Lower lobe of right lung (tissue), 2 donors: ENCODE measurements at regions not wholly inside any gene's neighbourhood (a gene's known extent, or its start where the extent isn't known, plus 50 kb on each side); places are given as distances from the start of the nearest gene placed in this dataset.

Experiments used
- ATAC-seq, 2 donors: fragments of 200-7000 bp; cut with Tn5 transposase; one replicate each; pipeline ENCODE4 v1.9.1; 2020 to 2022; ENCODE audit warnings: mild to moderate bottlenecking in 2 of 2, moderate library complexity in 2 of 2
- DNase-seq: peaks from one replicate; pipeline ENCODE4 v3.0.0-alpha.2; 2020
- H3K27ac ChIP-seq: fragments of 200-600 bp; one replicate; pipeline ENCODE4 v1.8.0; 2022
- H3K27me3 ChIP-seq: fragments of 200-600 bp; one replicate; pipeline ENCODE4 v1.8.0; 2022; ENCODE audit warnings: low read depth
- H3K36me3 ChIP-seq: fragments of 200-600 bp; one replicate; pipeline ENCODE4 v1.8.0; 2022; ENCODE audit warnings: mild to moderate bottlenecking
- H3K4me1 ChIP-seq: fragments of 200-600 bp; one replicate; pipeline ENCODE4 v1.8.0; 2022
- H3K4me3 ChIP-seq: fragments of 200-600 bp; one replicate; pipeline ENCODE4 v1.8.0; 2022; ENCODE audit warnings: mild to moderate bottlenecking
- H3K9me3 ChIP-seq: fragments of 200-600 bp; one replicate; pipeline ENCODE4 v1.8.0; 2022
- intact Hi-C: fragments of 100-400 bp; cut with DNase I; formaldehyde crosslinking; loops from one replicate; pipeline ENCODE4 v1.11.0; 2022
- TF ChIP-seq, protein P1 (sequence below): fragments of 200-600 bp; IDR thresholded peaks from one replicate; pipeline ENCODE4 v1.8.0; 2022; ENCODE audit warnings: antibody characterized with exemption, mild to moderate bottlenecking
- donor health status: DM: no; HTN: yes; CAD: no; lungs with severe emphysema.

DNA sequence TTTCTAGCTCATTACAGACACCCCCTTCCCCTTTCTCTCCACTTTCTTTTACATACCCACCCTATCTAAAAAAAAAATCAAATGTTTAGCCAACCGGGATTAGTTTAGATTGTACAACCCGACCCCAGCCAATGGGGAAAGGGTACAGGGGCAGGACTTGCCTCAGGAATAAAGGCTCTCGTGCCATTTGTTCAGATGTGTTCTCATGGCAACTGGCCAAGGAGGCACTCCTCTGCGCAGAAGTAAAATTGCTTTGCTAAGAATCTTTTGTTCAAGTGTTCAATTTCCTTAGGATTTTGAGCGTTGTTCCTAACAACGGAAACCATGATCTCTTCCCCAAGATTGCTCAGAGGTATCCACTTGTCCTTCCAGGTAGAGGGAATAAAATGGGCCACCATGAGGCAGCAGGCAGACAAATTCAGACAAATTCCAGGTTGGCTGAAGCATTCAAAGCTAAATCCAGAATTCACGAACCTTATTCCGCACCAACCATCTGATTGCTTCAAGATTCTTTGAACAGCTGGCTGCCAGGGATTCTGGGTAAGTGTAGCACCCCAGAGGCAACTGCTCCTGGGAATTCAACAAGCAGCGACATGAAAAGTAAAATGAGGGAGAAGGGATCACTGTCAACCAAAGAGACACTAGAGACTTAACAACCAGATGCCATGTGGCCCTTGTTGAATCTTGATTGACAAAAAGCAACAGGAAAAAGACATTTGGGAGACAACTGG is 431.8 kb downstream of the PREX1 start:
- H3K4me1 ChIP-seq, result no peaks in the 10 kb centered on the region
- no peaks in the 10 kb centered on the region for H3K36me3 ChIP-seq
- no peak overlapping the region for H3K27ac ChIP-seq
- peaks cover 8% of the 10 kb centered on the region for H3K9me3 ChIP-seq
- peaks cover 6% of the 10 kb centered on the region for H3K27me3 ChIP-seq
- intact Hi-C loops, result no loop called here
- H3K4me3 ChIP-seq, result no peak overlapping the region
- TF ChIP-seq, protein P1, sequence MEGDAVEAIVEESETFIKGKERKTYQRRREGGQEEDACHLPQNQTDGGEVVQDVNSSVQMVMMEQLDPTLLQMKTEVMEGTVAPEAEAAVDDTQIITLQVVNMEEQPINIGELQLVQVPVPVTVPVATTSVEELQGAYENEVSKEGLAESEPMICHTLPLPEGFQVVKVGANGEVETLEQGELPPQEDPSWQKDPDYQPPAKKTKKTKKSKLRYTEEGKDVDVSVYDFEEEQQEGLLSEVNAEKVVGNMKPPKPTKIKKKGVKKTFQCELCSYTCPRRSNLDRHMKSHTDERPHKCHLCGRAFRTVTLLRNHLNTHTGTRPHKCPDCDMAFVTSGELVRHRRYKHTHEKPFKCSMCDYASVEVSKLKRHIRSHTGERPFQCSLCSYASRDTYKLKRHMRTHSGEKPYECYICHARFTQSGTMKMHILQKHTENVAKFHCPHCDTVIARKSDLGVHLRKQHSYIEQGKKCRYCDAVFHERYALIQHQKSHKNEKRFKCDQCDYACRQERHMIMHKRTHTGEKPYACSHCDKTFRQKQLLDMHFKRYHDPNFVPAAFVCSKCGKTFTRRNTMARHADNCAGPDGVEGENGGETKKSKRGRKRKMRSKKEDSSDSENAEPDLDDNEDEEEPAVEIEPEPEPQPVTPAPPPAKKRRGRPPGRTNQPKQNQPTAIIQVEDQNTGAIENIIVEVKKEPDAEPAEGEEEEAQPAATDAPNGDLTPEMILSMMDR, result no peak
- no peak for DNase-seq
- ATAC-seq, result no peak

DNA sequence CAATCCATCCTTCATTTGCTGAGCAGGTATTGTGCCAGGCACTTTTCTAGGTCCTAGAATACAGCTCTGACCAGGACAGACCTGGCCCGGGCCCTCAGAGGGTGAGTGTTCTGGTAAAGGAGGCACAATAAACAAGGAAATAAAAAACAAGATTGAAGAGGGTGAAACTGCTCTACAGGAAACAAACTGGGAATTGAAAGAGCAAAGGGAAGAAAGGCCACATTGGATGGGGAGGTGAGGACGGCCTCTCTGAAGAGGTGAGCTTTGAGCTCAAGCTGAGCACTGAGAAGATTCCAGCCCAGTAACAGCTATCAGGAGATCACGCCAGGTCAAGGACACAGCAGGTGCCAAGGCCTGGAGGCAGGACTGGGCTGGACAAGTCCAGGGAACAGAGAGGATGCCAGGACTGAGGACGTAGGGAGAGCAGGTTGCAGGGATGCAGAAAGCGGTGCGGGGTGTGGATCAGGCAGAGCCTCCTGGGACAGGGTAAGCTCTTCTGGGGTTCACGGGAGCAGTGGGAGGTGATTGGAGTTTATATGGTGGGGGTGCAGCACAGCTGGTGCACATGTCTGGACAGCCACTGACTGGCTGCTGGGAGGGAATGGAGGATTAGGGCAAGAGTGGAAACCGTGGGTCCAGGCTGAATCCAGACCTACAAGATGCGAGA is 433.3 kb downstream of the PREX1 start:
- TF ChIP-seq, protein P1, result no peak
- no peak for ATAC-seq
- no peak overlapping the region for H3K4me3 ChIP-seq
- peaks cover 8% of the 10 kb centered on the region for H3K9me3 ChIP-seq
- H3K4me1 ChIP-seq, result no peaks in the 10 kb centered on the region
- intact Hi-C loops, result no loop called here
- H3K36me3 ChIP-seq, result no peaks in the 10 kb centered on the region
- no peak for DNase-seq
- peaks cover 6% of the 10 kb centered on the region for H3K27me3 ChIP-seq
- no peak overlapping the region for H3K27ac ChIP-seq

GRCh38 chr20:48393737-48394314 is 434.0 kb downstream of the PREX1 start:
- TF ChIP-seq, protein P1, result no peak
- no peaks in the 10 kb centered on the region for H3K36me3 ChIP-seq
- no peak overlapping the region for H3K27ac ChIP-seq
- no peak for DNase-seq
- no peak for ATAC-seq
- no peak overlapping the region for H3K4me3 ChIP-seq
- no peaks in the 10 kb centered on the region for H3K4me1 ChIP-seq
- peaks cover 6% of the 10 kb centered on the region for H3K27me3 ChIP-seq
- peaks cover 8% of the 10 kb centered on the region for H3K9me3 ChIP-seq
- intact Hi-C loops, result no loop called here

DNA sequence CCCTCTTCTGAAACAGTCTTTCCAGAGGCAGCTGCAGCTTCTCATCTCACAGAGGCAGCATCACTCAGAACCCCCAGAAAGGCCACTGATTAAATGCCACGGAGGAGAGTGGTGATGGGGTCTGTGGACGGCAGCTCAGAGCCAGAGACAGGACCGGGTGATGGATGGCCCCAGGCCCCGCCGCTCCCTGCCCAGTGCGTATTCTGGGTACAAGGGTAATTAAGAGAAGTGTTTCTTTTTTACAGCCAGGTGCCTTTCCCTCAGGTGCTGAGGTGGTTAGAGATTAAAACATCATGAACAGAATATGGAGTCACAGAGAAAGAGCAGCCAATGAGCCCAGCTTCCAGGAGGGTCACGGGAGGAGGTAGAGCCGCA is 434.5 kb downstream of the PREX1 start:
- Histone ChIP-seq H3K27ac (no peak overlapping the region), H3K4me1 (no peaks in the 10 kb centered on the region), H3K27me3 (peaks cover 6% of the 10 kb centered on the region), H3K36me3 (no peaks in the 10 kb centered on the region), H3K9me3 (peaks cover 8% of the 10 kb centered on the region), H3K4me3 (no peak overlapping the region)
- intact Hi-C loops, result no loop called here
- ATAC-seq (no peak), DNase-seq (no peak)
- TF ChIP-seq, protein P1, result no peak

GRCh38 chr20:48392407-48393310 is 435.1 kb downstream of the PREX1 start:
- ATAC-seq, result no peak
- TF ChIP-seq, protein P1, result no peak
- no peaks in the 10 kb centered on the region for H3K4me1 ChIP-seq
- H3K36me3 ChIP-seq, result no peaks in the 10 kb centered on the region
- H3K27me3 ChIP-seq, result peaks cover 6% of the 10 kb centered on the region
- no peak for DNase-seq
- no peak overlapping the region for H3K4me3 ChIP-seq
- no peak overlapping the region for H3K27ac ChIP-seq
- intact Hi-C loops, result no loop called here
- peaks cover 8% of the 10 kb centered on the region for H3K9me3 ChIP-seq
